ENCODE measurements at regions not wholly inside any gene's neighbourhood (a gene's known extent, or its start where the extent isn't known, plus 50 kb on each side); places are given as distances from the start of the nearest gene placed in this dataset.

DNA sequence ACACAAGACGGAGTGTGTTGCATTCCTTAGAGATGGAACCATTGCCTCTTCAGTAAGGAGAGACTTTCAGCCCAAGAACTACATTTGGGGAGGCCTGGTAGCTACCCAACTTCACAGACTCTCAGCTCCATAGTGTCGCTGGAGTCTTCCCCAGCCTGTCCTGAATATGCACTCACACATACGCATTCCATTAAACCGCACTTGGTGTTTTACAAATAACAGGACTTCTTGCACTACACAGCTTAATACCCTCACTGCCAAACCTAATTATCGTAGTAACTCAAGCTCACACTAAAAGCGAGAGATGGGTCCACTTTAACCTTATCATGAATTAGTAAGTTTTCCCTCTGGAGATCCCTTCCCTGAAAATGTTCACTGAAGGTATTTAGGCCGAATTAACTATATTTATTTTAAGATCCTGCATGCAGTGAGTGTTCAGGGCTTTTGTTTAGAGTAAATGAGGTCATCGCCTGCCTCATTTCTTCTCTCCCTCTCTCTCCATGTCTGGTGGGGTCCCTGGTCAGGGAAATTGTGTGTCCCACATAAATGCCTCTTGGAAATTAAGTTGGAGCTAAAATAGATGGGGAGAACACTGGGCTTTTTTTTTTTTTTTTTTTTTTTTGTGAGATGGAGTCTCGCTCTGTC lies 171.9 kb downstream of the FAM43A start:
- TF ChIP-seq, protein P1, sequence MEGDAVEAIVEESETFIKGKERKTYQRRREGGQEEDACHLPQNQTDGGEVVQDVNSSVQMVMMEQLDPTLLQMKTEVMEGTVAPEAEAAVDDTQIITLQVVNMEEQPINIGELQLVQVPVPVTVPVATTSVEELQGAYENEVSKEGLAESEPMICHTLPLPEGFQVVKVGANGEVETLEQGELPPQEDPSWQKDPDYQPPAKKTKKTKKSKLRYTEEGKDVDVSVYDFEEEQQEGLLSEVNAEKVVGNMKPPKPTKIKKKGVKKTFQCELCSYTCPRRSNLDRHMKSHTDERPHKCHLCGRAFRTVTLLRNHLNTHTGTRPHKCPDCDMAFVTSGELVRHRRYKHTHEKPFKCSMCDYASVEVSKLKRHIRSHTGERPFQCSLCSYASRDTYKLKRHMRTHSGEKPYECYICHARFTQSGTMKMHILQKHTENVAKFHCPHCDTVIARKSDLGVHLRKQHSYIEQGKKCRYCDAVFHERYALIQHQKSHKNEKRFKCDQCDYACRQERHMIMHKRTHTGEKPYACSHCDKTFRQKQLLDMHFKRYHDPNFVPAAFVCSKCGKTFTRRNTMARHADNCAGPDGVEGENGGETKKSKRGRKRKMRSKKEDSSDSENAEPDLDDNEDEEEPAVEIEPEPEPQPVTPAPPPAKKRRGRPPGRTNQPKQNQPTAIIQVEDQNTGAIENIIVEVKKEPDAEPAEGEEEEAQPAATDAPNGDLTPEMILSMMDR (IDR thresholded peaks at IDR 0.05; ENCODE audit: unreplicated experiment), result no peak
- Mint-ChIP-seq H3K9me3 (ENCODE audit: unreplicated experiment) (no peaks in the 10 kb centered on the region), H3K27me3 (ENCODE audit: insufficient read depth, unreplicated experiment) (no peaks in the 10 kb centered on the region), H3K27ac (ENCODE audit: low read depth, unreplicated experiment) (no peak overlapping the region), H3K4me3 (ENCODE audit: unreplicated experiment) (no peak overlapping the region), H3K36me3 (ENCODE audit: insufficient read depth, unreplicated experiment) (no peaks in the 10 kb centered on the region), H3K4me1 (ENCODE audit: insufficient read depth, unreplicated experiment) (no peaks in the 10 kb centered on the region)
- no peak for DNase-seq (ENCODE audit: unreplicated experiment)
- BruUV-seq (replicated peaks), result no TSS peak
- CTCF ChIA-PET, result no interaction called here
- POLR2A ChIA-PET, result interaction anchor here (1.0 kb wide), 1 partner anchor 331 kb away, joined by 3 read pairs; no protein-coding TSS in a partner anchor
- intact Hi-C loops (cut with micrococcal nuclease), result no loop called here

DNA sequence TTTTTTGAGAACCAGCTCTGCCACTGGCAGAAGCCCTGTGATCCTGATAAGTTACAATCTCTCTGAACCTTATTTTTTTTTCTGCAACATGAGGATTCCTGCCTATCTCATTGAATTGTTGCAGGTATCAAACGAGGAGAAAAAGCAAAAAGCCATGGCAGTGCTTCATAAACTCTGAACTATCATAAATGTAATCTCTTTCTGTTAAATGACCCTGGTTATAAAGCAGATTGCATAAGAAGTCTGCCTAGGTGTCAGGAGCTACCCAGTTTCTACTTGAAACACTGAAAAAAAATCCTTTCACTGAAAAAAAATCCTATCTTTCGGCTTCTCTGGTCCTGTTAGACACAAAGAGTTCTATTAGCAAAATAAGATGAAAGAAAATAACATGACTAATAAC lies 172.7 kb downstream of the FAM43A start:
- Mint-ChIP-seq H3K36me3 (ENCODE audit: insufficient read depth, unreplicated experiment) (no peaks in the 10 kb centered on the region), H3K4me1 (ENCODE audit: insufficient read depth, unreplicated experiment) (no peaks in the 10 kb centered on the region), H3K27ac (ENCODE audit: low read depth, unreplicated experiment) (no peak overlapping the region), H3K4me3 (ENCODE audit: unreplicated experiment) (no peak overlapping the region), H3K9me3 (ENCODE audit: unreplicated experiment) (no peaks in the 10 kb centered on the region), H3K27me3 (ENCODE audit: insufficient read depth, unreplicated experiment) (no peaks in the 10 kb centered on the region)
- no peak for DNase-seq (ENCODE audit: unreplicated experiment)
- POLR2A ChIA-PET, result interaction anchor here (1.0 kb wide), 1 partner anchor 15 kb away, joined by 3 read pairs; no protein-coding TSS in a partner anchor
- TF ChIP-seq, protein P1 (IDR thresholded peaks at IDR 0.05; ENCODE audit: unreplicated experiment), result no peak
- CTCF ChIA-PET, result interaction anchor here (0.6 kb wide), 1 partner anchor 23 kb away, joined by 5 read pairs; no protein-coding TSS in a partner anchor
- BruUV-seq (replicated peaks), result no TSS peak
- intact Hi-C loops (cut with micrococcal nuclease), result no loop called here

DNA sequence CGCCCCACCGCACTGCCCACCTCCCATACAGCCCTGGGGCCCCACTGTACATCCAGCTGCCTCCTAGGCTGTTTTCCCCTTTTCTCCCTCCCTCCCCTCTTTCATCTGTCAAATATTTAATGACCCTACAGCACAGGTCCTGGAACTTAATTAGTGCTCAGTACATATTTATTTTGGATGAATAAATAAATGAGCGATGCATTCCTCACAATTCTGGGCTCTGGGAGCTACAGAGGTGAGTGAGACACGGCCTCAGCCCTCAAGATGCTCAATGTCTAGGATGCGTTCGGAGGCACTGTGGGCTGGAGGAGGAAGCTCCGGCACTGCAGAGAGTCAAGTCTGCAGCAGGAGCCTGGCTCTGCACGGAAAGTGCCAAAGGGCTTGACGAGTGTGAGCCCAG lies 175.0 kb downstream of the FAM43A start:
- H3K36me3 Mint-ChIP-seq (ENCODE audit: insufficient read depth, unreplicated experiment), result no peaks in the 10 kb centered on the region
- DNase-seq (ENCODE audit: unreplicated experiment), result no peak
- CTCF ChIA-PET, result no interaction called here

DNA sequence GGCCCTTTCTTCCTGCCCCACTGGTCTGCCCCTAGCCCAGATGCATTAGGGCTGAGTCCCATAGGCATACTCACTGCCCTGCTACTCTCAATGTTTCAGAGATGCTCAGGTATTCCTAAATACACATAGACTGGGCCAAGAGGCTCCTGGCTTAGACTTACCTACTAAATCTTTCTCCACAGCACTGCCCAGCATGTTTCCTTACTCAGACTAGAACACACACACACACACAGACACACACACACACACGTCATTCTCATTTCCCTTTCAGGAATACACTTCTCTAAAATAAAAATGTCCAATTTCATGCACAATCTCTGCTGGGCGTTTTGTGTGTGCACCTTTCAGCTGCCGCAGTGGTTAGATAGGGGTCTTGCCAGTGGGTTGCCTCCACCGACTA lies 175.7 kb downstream of the FAM43A start:
- Mint-ChIP-seq H3K4me3 (ENCODE audit: unreplicated experiment) (no peak overlapping the region), H3K9me3 (ENCODE audit: unreplicated experiment) (no peaks in the 10 kb centered on the region), H3K27me3 (ENCODE audit: insufficient read depth, unreplicated experiment) (no peaks in the 10 kb centered on the region), H3K27ac (ENCODE audit: low read depth, unreplicated experiment) (no peak overlapping the region), H3K4me1 (ENCODE audit: insufficient read depth, unreplicated experiment) (no peaks in the 10 kb centered on the region), H3K36me3 (ENCODE audit: insufficient read depth, unreplicated experiment) (no peaks in the 10 kb centered on the region)
- TF ChIP-seq, protein P1 (IDR thresholded peaks at IDR 0.05; ENCODE audit: unreplicated experiment), result no peak
- ChIA-PET CTCF (interaction anchor here (0.7 kb wide), 1 partner anchor 244 kb away, joined by 3 read pairs; no protein-coding TSS in a partner anchor), POLR2A (interaction anchor here (1.7 kb wide), 1 partner anchor 11 kb away, joined by 4 read pairs; no protein-coding TSS in a partner anchor)
- DNase-seq (ENCODE audit: unreplicated experiment), result no peak
- BruUV-seq (replicated peaks), result no TSS peak
- intact Hi-C loops (cut with micrococcal nuclease), result no loop called here

More for the DNA sequence above, 175.0 kb downstream of the FAM43A start:
- no peaks in the 10 kb centered on the region for H3K27me3 Mint-ChIP-seq (ENCODE audit: insufficient read depth, unreplicated experiment)
- intact Hi-C loops (cut with micrococcal nuclease), result no loop called here
- no peak overlapping the region for H3K4me3 Mint-ChIP-seq (ENCODE audit: unreplicated experiment)
- BruUV-seq (replicated peaks), result no TSS peak
- TF ChIP-seq, protein P1 (IDR thresholded peaks at IDR 0.05; ENCODE audit: unreplicated experiment), result no peak
- no peak overlapping the region for H3K27ac Mint-ChIP-seq (ENCODE audit: low read depth, unreplicated experiment)
- H3K9me3 Mint-ChIP-seq (ENCODE audit: unreplicated experiment), result no peaks in the 10 kb centered on the region
- H3K4me1 Mint-ChIP-seq (ENCODE audit: insufficient read depth, unreplicated experiment), result no peaks in the 10 kb centered on the region
- POLR2A ChIA-PET, result no interaction called here

Measured in MCF 10A (cell line).